ENCODE measurements at regions not wholly inside any gene's neighbourhood (a gene's known extent, or its start where the extent isn't known, plus 50 kb on each side); places are given as distances from the start of the nearest gene placed in this dataset. TPM values are rescaled to one million over a fixed set of nuclear protein-coding genes. Genes with fewer than 3 reads are reported as not detected.

Small RNAs in the stretch of these regions (small RNA-seq; reads per million reads assigned to genes)
- not detected for gene RF00572

Data from vagina (tissue), 1 donor.